SJSA1 (cell line): ENCODE measurements at regions not wholly inside any gene's neighbourhood (a gene's known extent, or its start where the extent isn't known, plus 50 kb on each side); places are given as distances from the start of the nearest gene placed in this dataset.
A peak's percentile ranks its signal among the peaks of the same experiment; 100 is the strongest.
"Not testable (repeated sequence)": the region's sequence is repeated elsewhere in the genome, so short reads cannot be mapped to it uniquely, and the experiment has no call there.

ENCODE experiments used
- DNase-seq, 2 experiments: peaks; one replicate each; pipeline ENCODE4 v3.0.0-alpha.2; 2015 to 2020; ENCODE audit warnings: low spot score in 2 of 2, low read depth in 1 of 2
- H3K27ac ChIP-seq: fragments of 250-450 bp; sonication (Bioruptor Pico); 2 replicates; pipeline ENCODE4 v1.5.1; 2020; ENCODE audit warnings: mild to moderate bottlenecking, moderate library complexity
- H3K27me3 ChIP-seq: fragments of 250-450 bp; sonication (Bioruptor Pico); replicated peaks from 2 replicates; pipeline ENCODE4 v1.5.1; 2020; ENCODE audit warnings: mild to moderate bottlenecking, moderate library complexity
- H3K36me3 ChIP-seq: fragments of 250-450 bp; sonication (Bioruptor Pico); 2 replicates; pipeline ENCODE4 v1.5.1; 2020; ENCODE audit warnings: mild to moderate bottlenecking
- H3K4me1 ChIP-seq: fragments of 250-450 bp; sonication (Bioruptor Pico); replicated peaks from 2 replicates; pipeline ENCODE4 v1.6.1; 2021; ENCODE audit warnings: mild to moderate bottlenecking
- H3K4me3 ChIP-seq: fragments of 250-450 bp; sonication (Bioruptor Pico); 2 replicates; pipeline ENCODE4 v1.5.1; 2020; ENCODE audit warnings: mild to moderate bottlenecking
- H3K9me3 ChIP-seq: fragments of 250-450 bp; sonication (Bioruptor Pico); replicated peaks from 2 replicates; pipeline ENCODE4 v1.5.1; 2020; ENCODE audit warnings: mild to moderate bottlenecking

- H3K27me3 ChIP-seq: no peaks in the 10 kb centered on the region
- DNase-seq: no peak
These were observed 107.0 kb downstream of the PCDH18 start for GRCh38 chr4:137425281-137425680.

DNA sequence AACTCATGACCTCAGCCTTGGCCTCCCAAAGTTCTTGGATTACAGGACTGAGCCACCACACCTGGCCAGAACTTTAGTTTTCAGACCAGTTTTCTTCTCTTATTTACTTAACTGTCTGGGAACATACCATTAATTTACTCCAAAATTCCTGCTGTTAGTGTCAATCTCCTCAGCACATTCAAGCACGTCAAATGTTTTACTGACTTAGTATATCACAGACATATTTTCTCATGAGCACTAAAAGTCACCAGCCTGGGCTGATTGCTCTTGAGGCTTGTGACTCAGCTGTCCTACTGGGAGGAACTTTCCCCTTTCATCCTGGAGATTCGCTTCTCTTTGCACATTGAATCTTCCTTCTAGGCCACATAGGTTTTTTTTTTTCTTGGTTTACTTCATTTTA lies 109.6 kb downstream of the PCDH18 start:
- H3K9me3 ChIP-seq: no peaks in the 10 kb centered on the region
- no peak overlapping the region for H3K27ac ChIP-seq
- no peaks in the 10 kb centered on the region for H3K36me3 ChIP-seq
- H3K4me1 ChIP-seq: no peaks in the 10 kb centered on the region
- no peak overlapping the region for H3K4me3 ChIP-seq
- H3K27me3 ChIP-seq: no peaks in the 10 kb centered on the region
- DNase-seq: no peak

More at GRCh38 chr4:137425281-137425680, 107.0 kb downstream of the PCDH18 start:
- H3K4me1 ChIP-seq: no peaks in the 10 kb centered on the region
- H3K36me3 ChIP-seq: no peaks in the 10 kb centered on the region
- H3K27ac ChIP-seq: no peak overlapping the region
- no peak overlapping the region for H3K4me3 ChIP-seq
- H3K9me3 ChIP-seq: no peaks in the 10 kb centered on the region

- no peaks in the 10 kb centered on the region for H3K36me3 ChIP-seq
- DNase-seq: no peak
- no peaks in the 10 kb centered on the region for H3K27me3 ChIP-seq
- H3K9me3 ChIP-seq: no peaks in the 10 kb centered on the region
- H3K4me3 ChIP-seq: no peak overlapping the region
- H3K27ac ChIP-seq: no peak overlapping the region
- no peaks in the 10 kb centered on the region for H3K4me1 ChIP-seq
These were observed 110.5 kb downstream of the PCDH18 start for GRCh38 chr4:137421796-137422195.

GRCh38 chr4:137420901-137421396 lies 111.3 kb downstream of the PCDH18 start:
- H3K27me3 ChIP-seq: no peaks in the 10 kb centered on the region
- no peaks in the 10 kb centered on the region for H3K36me3 ChIP-seq
- no peaks in the 10 kb centered on the region for H3K4me1 ChIP-seq
- H3K27ac ChIP-seq: no peak overlapping the region
- H3K9me3 ChIP-seq: no peaks in the 10 kb centered on the region
- H3K4me3 ChIP-seq: no peak overlapping the region
- DNase-seq: no peak

DNA sequence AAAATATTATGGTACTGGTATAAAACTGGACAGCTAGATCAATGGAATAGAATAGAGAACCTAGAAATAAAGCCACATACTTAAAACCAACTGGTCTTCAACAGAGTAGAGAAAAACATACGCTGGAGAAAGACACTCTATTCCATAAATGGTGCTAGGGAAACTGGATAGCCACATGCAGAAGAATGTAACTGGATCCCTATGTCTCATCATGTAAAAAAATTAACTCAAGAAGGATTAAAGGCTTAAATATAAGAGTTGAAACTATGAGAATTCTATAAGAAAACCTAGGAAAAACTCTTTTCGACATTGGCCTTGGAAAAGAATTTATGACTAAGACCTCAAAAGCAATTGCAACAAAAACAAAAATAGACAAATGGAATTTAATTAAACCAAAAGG lies 114.6 kb downstream of the PCDH18 start:
- H3K36me3 ChIP-seq: no peaks in the 10 kb centered on the region
- no peaks in the 10 kb centered on the region for H3K27me3 ChIP-seq
- no peaks in the 10 kb centered on the region for H3K9me3 ChIP-seq
- no peak overlapping the region for H3K27ac ChIP-seq
- no peak for DNase-seq
- H3K4me1 ChIP-seq: no peaks in the 10 kb centered on the region
- H3K4me3 ChIP-seq: no peak overlapping the region

DNA sequence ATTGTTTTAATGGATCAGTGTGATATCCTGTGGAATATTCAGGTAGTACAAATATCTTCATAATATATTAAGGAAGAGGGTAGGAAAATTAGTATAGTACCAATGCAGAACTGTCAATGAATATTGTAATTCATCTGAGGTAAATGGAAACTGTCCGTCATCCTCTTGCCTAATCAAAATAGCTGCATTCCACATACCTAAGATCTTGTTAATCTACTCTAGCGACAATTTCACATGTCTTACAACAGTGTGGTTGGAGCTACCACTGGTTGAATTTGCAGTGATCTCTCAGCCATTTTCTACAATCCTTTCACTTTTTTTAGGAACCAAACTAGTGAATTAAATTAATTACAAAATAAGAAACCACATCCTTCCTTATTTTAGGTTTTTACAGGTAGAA lies 117.5 kb downstream of the PCDH18 start:
- Histone ChIP-seq H3K4me3 (no peak overlapping the region), H3K9me3 (no peaks in the 10 kb centered on the region), H3K36me3 (no peaks in the 10 kb centered on the region), H3K27me3 (no peaks in the 10 kb centered on the region), H3K4me1 (no peaks in the 10 kb centered on the region), H3K27ac (no peak overlapping the region)
- DNase-seq: no peak

GRCh38 chr4:137408527-137409177 lies 123.6 kb downstream of the PCDH18 start:
- no peak for DNase-seq
- Histone ChIP-seq H3K9me3 (no peaks in the 10 kb centered on the region), H3K4me1 (no peaks in the 10 kb centered on the region), H3K4me3 (no peak overlapping the region), H3K36me3 (no peaks in the 10 kb centered on the region), H3K27me3 (no peaks in the 10 kb centered on the region), H3K27ac (no peak overlapping the region)

GRCh38 chr4:137405833-137406232 lies 126.5 kb downstream of the PCDH18 start:
- not testable (repeated sequence) for H3K9me3 ChIP-seq, DNase-seq, H3K4me3 ChIP-seq, H3K27ac ChIP-seq, H3K36me3 ChIP-seq, H3K27me3 ChIP-seq, H3K4me1 ChIP-seq

DNA sequence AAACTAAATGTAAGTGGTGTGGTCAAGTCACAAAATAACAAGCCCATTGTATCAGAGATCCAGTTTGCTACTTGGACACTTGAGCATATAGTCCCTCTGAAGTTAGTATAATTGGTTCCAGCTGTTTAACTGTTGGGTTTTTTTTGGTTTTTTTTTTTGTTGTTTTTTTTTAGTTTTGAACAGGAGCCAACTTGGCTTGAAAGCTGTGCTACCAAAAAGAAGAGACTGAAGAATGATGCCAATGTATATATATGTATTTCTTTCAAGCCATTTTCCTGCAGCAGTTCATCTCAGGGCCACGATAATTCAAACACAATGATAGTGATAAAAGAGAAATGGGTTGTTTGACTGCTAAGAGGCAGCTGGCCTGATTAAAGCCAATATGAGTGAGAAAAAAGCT lies 138.3 kb downstream of the PCDH18 start:
- no peaks in the 10 kb centered on the region for H3K4me1 ChIP-seq

DNA sequence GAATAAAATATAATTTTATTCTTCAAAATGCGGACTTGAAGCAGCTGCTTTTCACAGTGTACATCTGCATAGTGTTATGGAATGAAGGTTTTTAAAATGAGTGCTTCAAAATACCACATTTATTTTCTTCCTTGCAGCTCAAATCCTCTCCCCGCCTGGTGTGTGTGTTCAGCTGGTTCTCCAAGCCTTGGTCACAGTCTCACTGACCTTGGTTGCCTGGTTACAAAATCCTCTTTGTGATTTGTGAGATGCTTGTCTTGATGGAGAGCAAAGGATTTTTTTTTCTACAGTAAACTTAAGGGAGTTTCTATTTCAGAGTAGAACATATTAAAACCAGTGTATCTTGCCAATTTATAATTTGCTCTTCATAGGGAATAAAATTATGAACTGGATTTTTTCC lies 139.2 kb downstream of the PCDH18 start:
- Histone ChIP-seq H3K27me3 (no peaks in the 10 kb centered on the region), H3K4me1 (no peaks in the 10 kb centered on the region), H3K4me3 (no peak overlapping the region), H3K36me3 (no peaks in the 10 kb centered on the region), H3K9me3 (no peaks in the 10 kb centered on the region), H3K27ac (no peak overlapping the region)
- no peak for DNase-seq

More for the DNA sequence above, 138.3 kb downstream of the PCDH18 start:
- Histone ChIP-seq H3K27me3 (no peaks in the 10 kb centered on the region), H3K9me3 (no peaks in the 10 kb centered on the region), H3K4me3 (no peak overlapping the region), H3K27ac (no peak overlapping the region), H3K36me3 (no peaks in the 10 kb centered on the region)
- peak in 1 of 2 experiments; percentile 5 for DNase-seq

DNA sequence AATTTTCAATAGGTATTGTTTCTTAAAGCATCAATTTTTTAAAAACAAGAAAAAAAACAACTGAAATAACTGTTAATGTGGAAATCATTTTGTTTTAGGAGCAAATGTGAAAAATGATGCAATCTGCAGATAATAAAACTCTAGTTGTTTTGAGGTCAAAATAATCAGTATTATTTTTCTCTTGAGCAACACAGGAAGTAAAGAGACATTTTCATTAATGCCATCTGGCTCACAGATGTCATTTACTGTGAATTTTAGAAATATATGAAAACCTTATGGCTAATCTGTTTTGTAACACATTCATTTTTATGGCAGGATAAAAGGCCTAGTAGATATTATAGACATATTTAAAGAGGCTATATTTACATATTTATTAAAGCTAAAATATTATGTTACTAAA lies 141.6 kb downstream of the PCDH18 start:
- no peaks in the 10 kb centered on the region for H3K9me3 ChIP-seq
- H3K27ac ChIP-seq: no peak overlapping the region
- H3K36me3 ChIP-seq: no peaks in the 10 kb centered on the region
- no peak for DNase-seq
- H3K4me1 ChIP-seq: no peaks in the 10 kb centered on the region
- no peaks in the 10 kb centered on the region for H3K27me3 ChIP-seq
- no peak overlapping the region for H3K4me3 ChIP-seq

DNA sequence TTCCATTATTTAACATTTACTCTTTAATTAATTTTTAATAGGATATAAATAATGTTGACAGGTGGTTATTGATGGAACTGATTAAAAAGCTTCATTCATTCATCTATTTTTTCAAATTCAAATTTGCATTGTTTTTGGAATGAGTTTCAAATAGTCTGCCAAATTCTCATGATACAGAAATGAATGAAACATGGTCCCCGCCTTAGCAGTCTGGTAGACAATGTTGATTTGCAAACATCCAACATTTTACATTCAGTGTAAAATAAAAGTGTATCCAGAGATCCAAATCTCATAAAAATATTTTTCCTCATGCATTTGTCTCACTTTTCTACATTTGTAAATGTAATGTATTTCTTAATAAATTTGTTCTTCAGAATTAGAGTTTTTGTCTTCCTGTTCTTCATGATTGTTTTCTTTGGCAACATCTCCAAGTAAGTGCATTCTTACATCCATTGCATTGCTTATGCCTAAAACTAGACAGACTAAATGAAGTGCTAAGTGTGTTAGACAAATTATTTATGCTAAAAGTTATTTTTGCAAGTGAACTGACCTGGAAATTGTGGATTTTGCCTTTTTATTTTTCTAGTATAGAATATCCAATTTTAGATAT lies 142.3 kb downstream of the PCDH18 start:
- H3K27ac ChIP-seq: no peak overlapping the region
- no peak for DNase-seq
- no peaks in the 10 kb centered on the region for H3K4me1 ChIP-seq
- H3K36me3 ChIP-seq: no peaks in the 10 kb centered on the region
- no peaks in the 10 kb centered on the region for H3K9me3 ChIP-seq
- no peak overlapping the region for H3K4me3 ChIP-seq
- no peaks in the 10 kb centered on the region for H3K27me3 ChIP-seq

GRCh38 chr4:137387924-137388323 lies 144.4 kb downstream of the PCDH18 start:
- H3K27ac ChIP-seq: no peak overlapping the region
- no peaks in the 10 kb centered on the region for H3K36me3 ChIP-seq
- no peak overlapping the region for H3K4me3 ChIP-seq
- H3K9me3 ChIP-seq: no peaks in the 10 kb centered on the region
- H3K27me3 ChIP-seq: no peaks in the 10 kb centered on the region
- peak in 1 of 2 experiments; percentile 34 for DNase-seq
- no peaks in the 10 kb centered on the region for H3K4me1 ChIP-seq

- Histone ChIP-seq H3K27ac (no peak overlapping the region), H3K9me3 (no peaks in the 10 kb centered on the region), H3K4me3 (no peak overlapping the region), H3K4me1 (no peaks in the 10 kb centered on the region), H3K27me3 (no peaks in the 10 kb centered on the region), H3K36me3 (no peaks in the 10 kb centered on the region)
- DNase-seq: no peak
These were observed 147.8 kb downstream of the PCDH18 start for GRCh38 chr4:137384476-137384875.
